ENCODE measurements at regions not wholly inside any gene's neighbourhood (a gene's known extent, or its start where the extent isn't known, plus 50 kb on each side); places are given as distances from the start of the nearest gene placed in this dataset.
A peak's percentile ranks its signal among the peaks of the same experiment; 100 is the strongest.
"Not testable (repeated sequence)": the region's sequence is repeated elsewhere in the genome, so short reads cannot be mapped to it uniquely, and the experiment has no call there.

DNA sequence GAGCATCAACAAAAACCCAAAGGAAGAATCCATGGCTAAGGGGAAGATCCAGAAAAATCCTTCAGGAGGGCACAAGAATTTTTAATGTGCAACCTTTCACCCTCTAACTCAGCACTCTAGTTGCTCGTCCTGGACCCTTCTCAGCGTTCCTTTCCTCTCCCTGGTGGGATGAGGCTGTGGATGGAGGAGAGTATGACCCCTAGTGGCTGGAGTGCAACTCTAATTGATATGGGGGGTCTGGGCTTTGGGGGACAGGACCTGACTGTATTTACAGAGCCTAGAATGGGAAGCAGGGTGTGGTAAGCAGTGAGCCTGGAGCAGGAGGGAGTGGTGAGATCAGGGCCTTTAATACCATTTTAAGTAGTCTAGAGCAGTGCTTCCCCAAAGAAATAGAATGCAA, 83.9 kb upstream of the CEP85L start:
- DNase-seq = no peak
- H3K4me1 Mint-ChIP-seq = peaks cover 53% of the 10 kb centered on the region
- no peak for ATAC-seq
- no peaks in the 10 kb centered on the region for H3K27me3 Mint-ChIP-seq
- H3K27ac Mint-ChIP-seq = peak overlapping the region; percentile 21 to 88
- H3K9me3 Mint-ChIP-seq = peaks cover 4 to 6% of the 10 kb centered on the region in 2 donors
- H3K4me3 Mint-ChIP-seq = peak overlapping the region in 1 of 2 donors; percentile 18

DNA sequence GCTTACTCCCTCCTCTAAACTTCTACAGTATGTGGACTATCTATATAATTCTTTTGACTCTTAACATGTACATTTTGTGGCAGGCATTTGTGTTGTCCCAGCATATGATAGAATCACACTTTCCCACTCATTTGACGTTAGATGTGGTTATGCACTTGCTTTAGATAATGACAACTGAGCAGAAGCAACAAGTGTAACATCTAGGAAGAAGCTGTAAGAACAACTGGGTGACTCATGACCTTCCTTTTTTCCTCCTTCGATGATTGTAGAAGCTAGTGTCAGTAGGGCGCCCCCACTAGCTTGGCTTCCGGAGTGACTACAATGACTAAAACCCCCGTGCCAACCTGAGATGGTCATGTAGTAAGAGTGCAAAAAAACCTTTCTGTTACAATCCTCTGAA, 74.6 kb upstream of the CEP85L start:
- Mint-ChIP-seq H3K4me1 (peaks cover 65% of the 10 kb centered on the region), H3K9me3 (no peaks in the 10 kb centered on the region), H3K27me3 (no peaks in the 10 kb centered on the region), H3K27ac (peak overlapping the region; percentile 94 to 99), H3K4me3 (peak overlapping the region; percentile 52 to 70)
- ATAC-seq (peak; percentile 89), DNase-seq (peak; percentile 61 to 81)

DNA sequence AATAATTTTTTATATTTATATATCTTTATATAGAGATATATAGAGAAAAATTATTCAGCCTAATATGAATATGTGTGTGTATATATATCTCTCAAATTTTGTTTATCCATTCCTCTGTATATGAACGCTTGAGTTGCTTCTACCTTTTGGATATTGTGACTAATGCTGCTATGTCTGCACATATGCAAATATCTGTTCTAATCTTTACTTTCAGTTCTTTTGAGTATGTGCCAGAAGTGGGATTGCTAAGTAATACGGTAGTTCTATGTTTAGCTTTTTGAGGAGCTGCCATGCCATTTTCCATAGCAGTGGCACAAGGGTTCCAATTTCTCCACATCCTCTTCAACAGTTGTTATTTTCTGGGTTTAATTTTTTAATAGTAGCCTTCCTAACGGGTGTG, 72.8 kb upstream of the CEP85L start:
- Mint-ChIP-seq H3K4me1 (peaks cover 80% of the 10 kb centered on the region), H3K27me3 (no peaks in the 10 kb centered on the region), H3K27ac (peak overlapping the region; percentile 16 to 60), H3K4me3 (peak overlapping the region; percentile 37 to 55), H3K9me3 (no peaks in the 10 kb centered on the region)
- ATAC-seq (peak; percentile 48), DNase-seq (no peak)

DNA sequence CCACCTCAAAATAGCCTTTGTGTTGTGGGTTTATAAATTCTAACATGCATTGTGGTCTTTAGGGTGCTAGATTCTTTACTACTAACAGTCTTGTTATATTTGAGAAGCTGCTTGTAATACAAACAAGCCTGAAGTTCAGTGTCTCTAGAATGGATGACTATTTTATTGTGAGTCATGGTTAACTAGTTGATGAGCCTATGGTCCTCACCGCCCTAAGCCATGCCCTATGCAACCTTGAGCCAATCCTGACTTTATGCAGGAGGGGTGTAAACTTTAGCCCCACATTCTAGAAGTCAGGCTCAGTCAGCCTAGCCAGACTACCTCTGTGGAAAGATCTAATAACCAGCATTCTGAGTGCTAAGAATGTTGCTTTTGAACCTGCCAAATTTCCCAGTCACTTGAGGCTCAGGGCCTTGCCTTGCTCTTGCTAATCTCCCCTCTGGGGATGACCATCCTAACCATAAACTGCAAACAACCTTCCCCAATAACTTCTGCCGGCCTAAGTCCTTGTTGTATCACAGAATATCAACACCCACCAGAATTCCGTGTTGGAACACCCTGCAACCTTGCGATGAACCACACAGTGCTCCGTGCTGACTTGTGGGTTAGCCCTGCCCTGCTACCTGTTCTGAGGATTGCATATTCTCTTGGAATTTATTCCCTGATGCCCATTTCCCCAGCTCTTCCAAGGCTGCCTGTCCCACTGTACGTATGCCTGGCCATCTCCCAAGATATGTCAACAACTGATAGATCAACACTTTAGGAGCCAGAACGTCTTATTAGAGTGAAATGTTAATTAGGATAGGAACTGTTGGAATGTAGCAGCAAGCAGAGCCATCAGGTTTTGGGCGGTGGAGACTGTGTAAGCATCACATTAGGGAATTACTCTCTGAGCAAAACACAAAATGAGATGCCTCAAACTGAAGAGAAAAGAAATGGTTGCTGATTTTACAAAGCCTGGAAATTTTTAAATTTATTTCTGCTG, 71.7 kb upstream of the CEP85L start:
- Mint-ChIP-seq H3K9me3 (no peaks in the 10 kb centered on the region), H3K4me1 (peaks cover 80% of the 10 kb centered on the region), H3K27me3 (no peaks in the 10 kb centered on the region), H3K4me3 (peak overlapping the region; percentile 6 to 41), H3K27ac (peak overlapping the region in 1 of 2 donors; percentile 15)
- ATAC-seq (no peak), DNase-seq (no peak)

DNA sequence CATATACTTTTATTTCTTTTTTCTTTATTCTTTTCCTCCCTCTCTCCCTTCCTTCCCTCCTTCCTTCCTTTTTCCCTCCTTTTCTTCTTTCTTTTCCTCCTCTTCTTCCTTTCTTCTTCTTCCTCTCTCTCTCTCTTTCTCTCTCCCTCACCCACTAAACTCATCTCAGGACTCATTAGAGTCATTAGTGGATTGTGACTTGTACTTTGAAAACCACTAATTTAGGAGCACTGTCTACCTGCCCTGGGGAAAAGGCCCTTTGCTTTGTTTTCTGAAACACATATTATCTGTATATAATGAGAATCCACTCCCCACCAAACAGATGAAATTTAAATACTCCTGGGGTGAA, 68.7 kb upstream of the CEP85L start:
- Mint-ChIP-seq H3K27ac (peak overlapping the region; percentile 51 to 76), H3K4me3 (peak overlapping the region; percentile 57 to 73)
- DNase-seq = no peak

GRCh38 chr6:118719351-118720124, 68.1 kb upstream of the CEP85L start:
- ATAC-seq (peak; percentile 82), DNase-seq (peak in 1 of 2 donors; percentile 49)
- Mint-ChIP-seq H3K9me3 (no peaks in the 10 kb centered on the region), H3K4me3 (peak overlapping the region; percentile 69 to 73), H3K27ac (peak overlapping the region; percentile 95 to 96), H3K27me3 (no peaks in the 10 kb centered on the region), H3K4me1 (peaks cover 69% of the 10 kb centered on the region)

More for the DNA sequence above, 68.7 kb upstream of the CEP85L start:
- H3K9me3 Mint-ChIP-seq = no peaks in the 10 kb centered on the region
- ATAC-seq = peak; percentile 52
- H3K4me1 Mint-ChIP-seq = peaks cover 69% of the 10 kb centered on the region
- H3K27me3 Mint-ChIP-seq = no peaks in the 10 kb centered on the region

DNA sequence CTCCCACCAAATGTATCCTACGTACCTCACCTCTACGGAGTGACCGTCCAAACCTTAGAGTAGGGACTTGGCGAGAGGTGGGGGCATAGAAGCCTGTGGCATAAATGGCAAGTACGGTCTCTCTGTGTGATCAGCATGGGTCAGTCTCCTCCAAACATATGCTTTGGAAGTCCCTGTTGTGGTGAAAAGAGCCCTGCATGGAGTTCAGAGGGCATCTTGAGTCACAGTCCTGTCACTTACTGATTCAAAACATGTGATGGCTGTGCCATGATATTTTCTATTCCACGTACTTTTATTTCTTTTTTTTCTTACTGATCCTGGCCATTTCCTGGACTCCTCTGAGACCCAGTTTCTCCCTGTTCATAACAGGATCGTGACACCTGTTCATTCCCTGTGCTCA, 67.5 kb upstream of the CEP85L start:
- no peak for ATAC-seq
- peaks cover 63% of the 10 kb centered on the region for H3K4me1 Mint-ChIP-seq
- H3K27me3 Mint-ChIP-seq = no peaks in the 10 kb centered on the region
- peak overlapping the region; percentile 69 to 73 for H3K4me3 Mint-ChIP-seq
- DNase-seq = no peak
- no peaks in the 10 kb centered on the region for H3K9me3 Mint-ChIP-seq
- H3K27ac Mint-ChIP-seq = peak overlapping the region; percentile 95 to 96

- no peak for ATAC-seq
- DNase-seq = no peak
- H3K27ac Mint-ChIP-seq = no peak overlapping the region
- peaks cover 62% of the 10 kb centered on the region for H3K4me1 Mint-ChIP-seq
- H3K27me3 Mint-ChIP-seq = no peaks in the 10 kb centered on the region
- peak overlapping the region; percentile 0 to 3 for H3K4me3 Mint-ChIP-seq
- no peaks in the 10 kb centered on the region for H3K9me3 Mint-ChIP-seq
Measured at GRCh38 chr6:118718297-118718696, 66.9 kb upstream of the CEP85L start.

DNA sequence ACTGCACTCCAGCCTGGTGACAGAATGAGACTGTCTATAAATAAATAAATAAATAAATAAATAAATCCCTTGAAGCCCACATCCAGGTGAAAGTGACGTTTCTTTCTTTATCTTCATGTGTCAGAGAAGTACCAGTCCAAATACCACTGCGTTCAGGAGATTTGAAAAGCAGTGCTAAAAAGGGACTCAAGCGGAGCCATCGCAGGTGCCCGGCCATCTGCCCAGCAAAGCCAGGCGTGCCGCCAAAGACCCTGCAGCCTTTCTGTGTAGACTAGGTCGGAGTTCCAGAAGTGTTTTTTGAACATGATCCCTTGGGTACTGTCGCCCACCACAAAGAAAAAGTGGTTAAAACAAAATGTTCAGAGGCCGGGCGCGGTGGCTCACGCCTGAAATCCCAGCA, 65.7 kb upstream of the CEP85L start:
- H3K9me3 Mint-ChIP-seq = no peaks in the 10 kb centered on the region
- ATAC-seq (no peak), DNase-seq (no peak)
- H3K27ac Mint-ChIP-seq = no peak overlapping the region
- H3K4me3 Mint-ChIP-seq = no peak overlapping the region
- no peaks in the 10 kb centered on the region for H3K27me3 Mint-ChIP-seq
- peaks cover 62% of the 10 kb centered on the region for H3K4me1 Mint-ChIP-seq

DNA sequence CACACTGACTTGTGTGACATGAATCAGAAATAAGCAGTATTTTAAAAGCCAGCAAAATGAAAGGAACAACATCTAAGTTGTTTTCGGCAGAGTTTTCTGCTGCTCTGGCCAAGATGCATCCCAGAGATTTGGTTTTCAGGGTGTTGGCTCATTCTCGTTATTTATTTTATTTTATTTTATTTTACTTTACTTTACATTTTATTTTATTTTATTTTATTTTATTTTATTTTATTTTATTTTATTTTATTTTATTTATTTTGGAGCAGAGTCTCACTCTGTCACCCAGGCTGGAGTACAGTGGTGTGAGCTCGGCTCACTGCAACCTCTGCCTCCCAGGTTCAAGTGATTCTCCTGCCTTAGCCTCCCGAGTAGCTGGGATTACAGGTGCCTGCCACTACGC, 64.5 kb upstream of the CEP85L start:
- H3K4me1 Mint-ChIP-seq = peaks cover 59% of the 10 kb centered on the region

DNA sequence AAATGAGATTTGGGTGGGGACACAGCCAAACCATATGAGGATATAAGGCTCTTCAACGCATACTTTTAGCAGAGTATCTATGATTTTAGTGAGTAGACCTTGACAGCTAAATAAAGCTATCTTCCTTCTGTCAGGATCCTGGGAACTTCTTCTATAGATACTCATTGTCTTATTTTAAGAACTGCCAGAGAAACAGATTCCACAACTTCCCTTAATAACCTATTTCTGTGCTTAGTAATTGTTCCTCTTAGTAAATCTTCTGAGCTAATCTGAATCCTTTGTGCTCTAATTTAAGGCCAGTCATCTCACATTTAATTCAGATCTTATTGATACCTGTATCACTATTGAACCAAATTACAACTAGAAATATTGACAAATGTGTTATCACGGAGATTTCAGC, 64.0 kb upstream of the CEP85L start:
- ATAC-seq = no peak
- Mint-ChIP-seq H3K27me3 (no peaks in the 10 kb centered on the region), H3K9me3 (no peaks in the 10 kb centered on the region), H3K4me1 (peaks cover 59% of the 10 kb centered on the region), H3K4me3 (no peak overlapping the region), H3K27ac (peak overlapping the region in 1 of 2 donors; percentile 4)
- no peak for DNase-seq

More for the DNA sequence above, 64.5 kb upstream of the CEP85L start:
- DNase-seq, H3K9me3 Mint-ChIP-seq, ATAC-seq, H3K4me3 Mint-ChIP-seq, H3K27ac Mint-ChIP-seq, H3K27me3 Mint-ChIP-seq: not testable (repeated sequence)

- ATAC-seq = no peak
- Mint-ChIP-seq H3K4me1 (peaks cover 55% of the 10 kb centered on the region), H3K4me3 (no peak overlapping the region), H3K27me3 (no peaks in the 10 kb centered on the region), H3K27ac (no peak overlapping the region), H3K9me3 (no peaks in the 10 kb centered on the region)
- no peak for DNase-seq
Measured at GRCh38 chr6:118714756-118715155, 63.4 kb upstream of the CEP85L start.

DNA sequence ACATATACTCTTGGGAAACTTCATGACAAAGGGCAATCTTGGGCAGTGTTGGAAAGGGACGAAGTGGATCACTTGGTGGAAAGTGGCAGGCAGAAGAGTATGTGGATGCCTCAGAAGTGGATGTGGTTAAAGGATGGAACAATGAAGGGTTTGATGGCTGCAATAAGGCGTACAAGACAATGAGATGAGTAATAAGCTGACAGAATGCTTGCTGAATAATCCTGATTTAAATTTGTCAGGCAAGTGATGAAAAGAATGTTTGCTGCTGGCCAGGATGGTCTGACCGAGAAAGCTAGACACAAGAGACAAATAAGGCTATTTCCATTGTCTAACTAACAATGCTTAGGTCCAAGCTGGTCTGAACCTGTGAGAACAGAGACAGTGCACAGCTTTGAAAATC, 61.6 kb upstream of the CEP85L start:
- Mint-ChIP-seq H3K4me3 (peak overlapping the region; percentile 32 to 58), H3K9me3 (no peaks in the 10 kb centered on the region), H3K27me3 (no peaks in the 10 kb centered on the region), H3K27ac (no peak overlapping the region), H3K4me1 (peaks cover 40% of the 10 kb centered on the region)
- ATAC-seq (peak; percentile 54), DNase-seq (no peak)

GRCh38 chr6:118710616-118711015, 59.2 kb upstream of the CEP85L start:
- ATAC-seq (peak; percentile 24), DNase-seq (no peak)
- Mint-ChIP-seq H3K27ac (peak overlapping the region; percentile 28 to 81), H3K4me3 (peak overlapping the region; percentile 97 to 99), H3K27me3 (no peaks in the 10 kb centered on the region), H3K9me3 (no peaks in the 10 kb centered on the region), H3K4me1 (peaks cover 57% of the 10 kb centered on the region)

GRCh38 chr6:118709859-118710350, 58.5 kb upstream of the CEP85L start:
- H3K9me3 Mint-ChIP-seq = no peaks in the 10 kb centered on the region
- ATAC-seq = peak; percentile 93
- peak overlapping the region; percentile 97 to 98 for H3K27ac Mint-ChIP-seq
- H3K4me1 Mint-ChIP-seq = peaks cover 65% of the 10 kb centered on the region
- peak overlapping the region; percentile 97 to 99 for H3K4me3 Mint-ChIP-seq
- no peaks in the 10 kb centered on the region for H3K27me3 Mint-ChIP-seq
- DNase-seq = peak; percentile 70 to 83

Data from stimulated activated naive CD8-positive, alpha-beta T cell treated with anti-CD3 and anti-CD28 coated beads, Interleukin-15, amount 100 ng/mL, for 72 hours (primary cell).